PC-9 (cell line): ENCODE measurements at regions not wholly inside any gene's neighbourhood (a gene's known extent, or its start where the extent isn't known, plus 50 kb on each side); places are given as distances from the start of the nearest gene placed in this dataset.

Experiments
- EZH2 ChIP-seq: fragments of 200-600 bp; sonication (generic); IDR thresholded peaks from 2 replicates; pipeline ENCODE4 v1.8.0; 2017; ENCODE audit warnings: antibody characterized with exemption, low read depth
- TF ChIP-seq, protein P1 (sequence below): fragments of 200-600 bp; sonication (generic); conservative IDR thresholded peaks from 2 replicates; pipeline ENCODE4 v1.6.1; 2017; ENCODE audit warnings: mixed run types, antibody characterized with exemption, mild to moderate bottlenecking, moderate library complexity

DNA sequence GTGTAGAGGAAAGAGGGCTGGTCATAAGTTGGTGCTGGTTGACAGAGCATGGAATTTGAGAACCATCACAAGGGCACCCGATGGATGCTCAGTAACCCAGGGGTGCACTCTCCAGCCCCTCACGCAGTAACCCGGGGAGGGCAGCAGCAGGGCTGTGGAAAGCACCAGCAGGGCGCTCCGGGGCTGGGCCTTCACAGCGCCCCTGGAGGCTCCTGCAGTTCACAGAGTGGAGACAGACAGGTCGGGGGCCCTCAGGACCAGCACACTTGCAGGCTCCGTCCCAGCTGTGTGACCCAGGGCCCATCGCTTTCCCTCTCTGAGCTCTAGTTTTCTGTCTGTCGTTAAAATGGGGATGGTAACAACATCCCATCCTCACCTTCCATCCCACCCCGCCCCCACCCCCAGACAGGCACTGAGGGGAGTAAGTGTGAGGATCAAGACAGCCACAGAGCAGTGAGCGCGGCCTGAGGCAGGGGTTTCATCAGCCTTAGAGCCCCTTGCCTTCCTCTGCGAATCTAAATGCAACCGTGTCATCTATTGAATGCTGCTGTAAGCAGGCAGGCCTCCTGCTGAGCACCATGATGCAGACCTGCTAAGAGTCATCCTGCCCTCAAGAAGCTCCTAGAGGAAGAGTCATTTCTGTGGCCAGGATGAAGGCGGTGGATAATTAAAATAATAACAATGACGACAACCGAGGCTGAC, 90.2 kb upstream of the LINGO1 start:
- TF ChIP-seq, protein P1, sequence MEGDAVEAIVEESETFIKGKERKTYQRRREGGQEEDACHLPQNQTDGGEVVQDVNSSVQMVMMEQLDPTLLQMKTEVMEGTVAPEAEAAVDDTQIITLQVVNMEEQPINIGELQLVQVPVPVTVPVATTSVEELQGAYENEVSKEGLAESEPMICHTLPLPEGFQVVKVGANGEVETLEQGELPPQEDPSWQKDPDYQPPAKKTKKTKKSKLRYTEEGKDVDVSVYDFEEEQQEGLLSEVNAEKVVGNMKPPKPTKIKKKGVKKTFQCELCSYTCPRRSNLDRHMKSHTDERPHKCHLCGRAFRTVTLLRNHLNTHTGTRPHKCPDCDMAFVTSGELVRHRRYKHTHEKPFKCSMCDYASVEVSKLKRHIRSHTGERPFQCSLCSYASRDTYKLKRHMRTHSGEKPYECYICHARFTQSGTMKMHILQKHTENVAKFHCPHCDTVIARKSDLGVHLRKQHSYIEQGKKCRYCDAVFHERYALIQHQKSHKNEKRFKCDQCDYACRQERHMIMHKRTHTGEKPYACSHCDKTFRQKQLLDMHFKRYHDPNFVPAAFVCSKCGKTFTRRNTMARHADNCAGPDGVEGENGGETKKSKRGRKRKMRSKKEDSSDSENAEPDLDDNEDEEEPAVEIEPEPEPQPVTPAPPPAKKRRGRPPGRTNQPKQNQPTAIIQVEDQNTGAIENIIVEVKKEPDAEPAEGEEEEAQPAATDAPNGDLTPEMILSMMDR = no peak
- TF ChIP-seq EZH2 = no peak
